ENCODE measurements at regions not wholly inside any gene's neighbourhood (a gene's known extent, or its start where the extent isn't known, plus 50 kb on each side); places are given as distances from the start of the nearest gene placed in this dataset.

- H3K36me3 ChIP-seq (ENCODE audit: control insufficient read depth, insufficient read depth, low read length), result no peaks in the 10 kb centered on the region
- DNase-seq (ENCODE audit: low read depth) (no peak), FAIRE-seq (no peak)
- TF ChIP-seq CTCF (IDR thresholded peaks at IDR 0.05; ENCODE audit: insufficient read depth, low read length, severe bottlenecking), result no peak
- no peaks in the 10 kb centered on the region for H3K27me3 ChIP-seq (ENCODE audit: control insufficient read depth, insufficient read depth, low read length)
- H3K4me3 ChIP-seq (ENCODE audit: low read depth, low read length), result no peak overlapping the region
Observed at GRCh38 chr2:155294358-155294757, 595.9 kb downstream of the KCNJ3 start.

- FAIRE-seq, result no peak
- TF ChIP-seq CTCF (IDR thresholded peaks at IDR 0.05; ENCODE audit: insufficient read depth, low read length, severe bottlenecking), result no peak
- Histone ChIP-seq H3K4me3 (ENCODE audit: low read depth, low read length) (no peak overlapping the region), H3K27me3 (ENCODE audit: control insufficient read depth, insufficient read depth, low read length) (no peaks in the 10 kb centered on the region), H3K36me3 (ENCODE audit: control insufficient read depth, insufficient read depth, low read length) (no peaks in the 10 kb centered on the region)
- DNase-seq (ENCODE audit: low read depth), result no peak
Observed at GRCh38 chr2:155281907-155282306, 583.4 kb downstream of the KCNJ3 start.

- no peak for FAIRE-seq
- no peak for TF ChIP-seq CTCF (IDR thresholded peaks at IDR 0.05; ENCODE audit: insufficient read depth, low read length, severe bottlenecking)
Observed at GRCh38 chr2:155273323-155273722, 574.8 kb downstream of the KCNJ3 start.

GRCh38 chr2:155266583-155266982 lies 568.1 kb downstream of the KCNJ3 start:
- no peaks in the 10 kb centered on the region for H3K36me3 ChIP-seq (ENCODE audit: control insufficient read depth, insufficient read depth, low read length)
- no peak overlapping the region for H3K4me3 ChIP-seq (ENCODE audit: low read depth, low read length)
- FAIRE-seq, result no peak
- no peak for TF ChIP-seq CTCF (IDR thresholded peaks at IDR 0.05; ENCODE audit: insufficient read depth, low read length, severe bottlenecking)
- H3K27me3 ChIP-seq (ENCODE audit: control insufficient read depth, insufficient read depth, low read length), result no peaks in the 10 kb centered on the region
- DNase-seq (ENCODE audit: low read depth), result no peak

More at GRCh38 chr2:155273323-155273722, 574.8 kb downstream of the KCNJ3 start:
- DNase-seq (ENCODE audit: low read depth), result no peak
- Histone ChIP-seq H3K36me3 (ENCODE audit: control insufficient read depth, insufficient read depth, low read length) (no peaks in the 10 kb centered on the region), H3K27me3 (ENCODE audit: control insufficient read depth, insufficient read depth, low read length) (no peaks in the 10 kb centered on the region), H3K4me3 (ENCODE audit: low read depth, low read length) (no peak overlapping the region)

DNA sequence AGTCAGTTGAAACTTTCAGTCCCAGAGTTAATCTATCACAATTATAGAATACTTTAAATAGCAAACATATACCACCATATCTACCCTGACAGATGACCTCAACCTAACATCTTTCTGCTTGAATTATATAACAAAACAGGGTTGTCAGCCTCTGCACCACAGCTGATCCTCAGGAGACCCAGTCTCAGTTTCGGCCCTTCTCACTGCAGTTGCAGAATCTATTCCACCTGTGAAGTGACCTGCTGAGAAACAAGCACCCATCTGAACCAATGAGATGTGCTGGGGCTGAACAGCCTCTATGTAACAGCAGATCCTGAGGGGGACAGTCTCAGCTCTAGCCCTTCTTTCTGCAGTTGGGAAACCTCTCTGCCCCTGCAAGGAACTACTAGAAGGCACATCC lies 567.6 kb downstream of the KCNJ3 start:
- Histone ChIP-seq H3K4me3 (ENCODE audit: low read depth, low read length) (no peak overlapping the region), H3K27me3 (ENCODE audit: control insufficient read depth, insufficient read depth, low read length) (no peaks in the 10 kb centered on the region), H3K36me3 (ENCODE audit: control insufficient read depth, insufficient read depth, low read length) (no peaks in the 10 kb centered on the region)
- FAIRE-seq (no peak), DNase-seq (ENCODE audit: low read depth) (no peak)
- TF ChIP-seq CTCF (IDR thresholded peaks at IDR 0.05; ENCODE audit: insufficient read depth, low read length, severe bottlenecking), result no peak

- Histone ChIP-seq H3K4me3 (ENCODE audit: low read depth, low read length) (no peak overlapping the region), H3K27me3 (ENCODE audit: control insufficient read depth, insufficient read depth, low read length) (no peaks in the 10 kb centered on the region), H3K36me3 (ENCODE audit: control insufficient read depth, insufficient read depth, low read length) (no peaks in the 10 kb centered on the region)
- FAIRE-seq (peak; percentile 66), DNase-seq (ENCODE audit: low read depth) (no peak)
- TF ChIP-seq CTCF (IDR thresholded peaks at IDR 0.05; ENCODE audit: insufficient read depth, low read length, severe bottlenecking), result no peak
Observed at GRCh38 chr2:155256803-155257202, 558.3 kb downstream of the KCNJ3 start.

Data from bronchial epithelial cell (primary cell).